Spinal cord (tissue), 9 donors: ENCODE measurements at regions not wholly inside any gene's neighbourhood (a gene's known extent, or its start where the extent isn't known, plus 50 kb on each side); places are given as distances from the start of the nearest gene placed in this dataset.

Source experiments
- DNase-seq, 6 donors: peaks; one replicate each; pipeline versions ENCODE4 v3.0.0 to v3.0.0-alpha.2; 2013 to 2015; ENCODE audit warnings: low spot score in 6 of 6, low read depth in 4 of 6
- H3K27ac ChIP-seq: one replicate; pipeline ENCODE4 v1.5.1; 2013; ENCODE audit warnings: low read depth, low read length, control low read depth
- H3K27me3 ChIP-seq: one replicate; pipeline ENCODE4 v1.6.1; 2013; ENCODE audit warnings: low read length; ENCODE audit not compliant: control insufficient read depth, insufficient read depth
- H3K36me3 ChIP-seq: one replicate; pipeline ENCODE4 v1.6.1; 2013; ENCODE audit warnings: low read length; ENCODE audit not compliant: control insufficient read depth, insufficient read depth
- H3K4me1 ChIP-seq: one replicate; pipeline ENCODE4 v1.6.1; 2013; ENCODE audit warnings: low read length; ENCODE audit not compliant: control insufficient read depth, insufficient read depth
- H3K4me3 ChIP-seq: one replicate; pipeline ENCODE4 v1.5.1; 2013; ENCODE audit warnings: low read depth, low read length, control low read depth
- H3K9me3 ChIP-seq: one replicate; pipeline ENCODE4 v1.6.1; 2013; ENCODE audit warnings: low read length; ENCODE audit not compliant: control insufficient read depth, insufficient read depth
- WGBS: methylation state at CpG from one replicate; pipeline ENCODE4 v1.1.5; 2013; ENCODE audit warnings: missing lambda C conversion rate; ENCODE audit not compliant: insufficient coverage; 5-methylcytosine and 5-hydroxymethylcytosine counted together
- donor health status: healthy.

- no peak for DNase-seq
- no peaks in the 10 kb centered on the region for H3K36me3 ChIP-seq
- no peaks in the 10 kb centered on the region for H3K4me1 ChIP-seq
- no peaks in the 10 kb centered on the region for H3K27me3 ChIP-seq
- H3K9me3 ChIP-seq: no peaks in the 10 kb centered on the region
- H3K4me3 ChIP-seq: no peak overlapping the region
- WGBS: 60% methylated on average over 1 of the region's 4 CpGs
- H3K27ac ChIP-seq: no peak overlapping the region
These were observed 67.5 kb upstream of the MAMDC2 start for GRCh38 chr9:69976152-69976551.

GRCh38 chr9:69980041-69980440 lies 63.6 kb upstream of the MAMDC2 start:
- no peaks in the 10 kb centered on the region for H3K36me3 ChIP-seq
- H3K9me3 ChIP-seq: no peaks in the 10 kb centered on the region
- no peaks in the 10 kb centered on the region for H3K4me1 ChIP-seq
- no peak for DNase-seq
- no CpG with 5 or more reads among the region's 2 CpGs for WGBS
- H3K4me3 ChIP-seq: no peak overlapping the region
- no peak overlapping the region for H3K27ac ChIP-seq
- H3K27me3 ChIP-seq: no peaks in the 10 kb centered on the region

- no CpG with 5 or more reads among the region's 6 CpGs for WGBS
- Histone ChIP-seq H3K9me3 (no peaks in the 10 kb centered on the region), H3K4me1 (no peaks in the 10 kb centered on the region), H3K36me3 (no peaks in the 10 kb centered on the region), H3K27me3 (no peaks in the 10 kb centered on the region), H3K4me3 (no peak overlapping the region), H3K27ac (no peak overlapping the region)
- DNase-seq: no peak
These were observed 63.1 kb upstream of the MAMDC2 start for GRCh38 chr9:69980591-69980990.

DNA sequence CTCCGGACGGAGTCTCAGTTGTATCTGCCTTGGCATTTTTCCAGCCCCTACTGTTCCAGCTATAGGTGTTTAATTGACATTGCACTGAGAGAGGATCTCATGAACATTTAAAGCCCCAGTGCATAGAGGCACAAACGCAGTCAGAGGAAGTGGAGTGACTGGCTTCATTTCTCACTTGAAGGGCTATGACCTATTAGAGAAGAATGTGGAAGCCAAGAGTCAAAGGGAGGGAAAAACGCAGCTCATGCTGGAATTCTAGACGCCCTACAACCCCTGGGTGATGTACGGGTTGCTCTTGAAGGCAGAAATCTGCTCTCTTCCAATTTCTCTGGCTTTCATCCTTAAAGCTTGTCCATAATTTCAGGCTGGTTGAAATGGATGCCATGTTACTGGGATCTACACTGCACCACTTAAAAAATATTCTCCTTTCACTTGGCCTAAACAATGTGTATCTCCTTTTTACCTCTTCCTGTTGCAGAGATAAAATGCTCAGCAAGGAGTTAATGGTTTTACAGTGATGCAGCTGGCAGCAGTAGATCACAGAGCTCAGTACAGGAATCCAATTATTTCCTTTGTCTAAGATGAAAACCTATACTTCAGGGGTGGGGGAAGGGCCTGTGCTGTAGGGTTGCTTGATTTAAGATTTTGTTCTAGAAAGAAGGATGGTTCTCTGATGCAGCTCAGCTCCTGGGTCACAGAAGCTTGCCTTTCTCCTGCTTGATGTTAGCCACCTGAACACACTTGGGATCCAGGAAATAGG lies 61.8 kb upstream of the MAMDC2 start:
- peak in 1 of 6 donors; percentile 74 for DNase-seq
- H3K4me3 ChIP-seq: no peak overlapping the region
- H3K9me3 ChIP-seq: no peaks in the 10 kb centered on the region
- H3K36me3 ChIP-seq: no peaks in the 10 kb centered on the region
- no peak overlapping the region for H3K27ac ChIP-seq
- no peaks in the 10 kb centered on the region for H3K27me3 ChIP-seq
- no peaks in the 10 kb centered on the region for H3K4me1 ChIP-seq
- 57% methylated on average over 1 of the region's 6 CpGs for WGBS

GRCh38 chr9:69984831-69985230 lies 58.8 kb upstream of the MAMDC2 start:
- H3K27me3 ChIP-seq: no peaks in the 10 kb centered on the region
- no peaks in the 10 kb centered on the region for H3K9me3 ChIP-seq
- no peak overlapping the region for H3K4me3 ChIP-seq
- DNase-seq: no peak
- H3K27ac ChIP-seq: no peak overlapping the region
- no peaks in the 10 kb centered on the region for H3K4me1 ChIP-seq
- H3K36me3 ChIP-seq: no peaks in the 10 kb centered on the region
- WGBS: 74% methylated on average over 3 of the region's 3 CpGs

DNA sequence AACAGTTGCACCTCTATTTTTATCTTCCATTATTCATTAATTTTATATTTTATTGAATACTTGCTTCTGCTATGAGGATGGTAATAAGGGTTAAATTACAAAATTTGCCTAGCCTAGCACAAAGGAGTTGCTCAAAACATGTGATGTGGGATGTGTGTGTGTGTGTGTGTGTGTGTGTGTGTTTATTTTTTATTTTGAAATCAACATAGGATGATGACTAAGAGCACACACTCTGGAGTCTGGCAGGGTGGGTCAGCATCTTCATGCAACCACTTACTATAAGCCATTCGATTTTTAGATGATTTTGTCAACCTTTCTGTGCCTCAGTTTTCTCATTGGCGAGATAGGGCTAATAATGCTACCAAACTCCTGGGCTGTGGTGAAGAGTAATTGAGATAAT lies 57.7 kb upstream of the MAMDC2 start:
- Histone ChIP-seq H3K27ac (no peak overlapping the region), H3K27me3 (no peaks in the 10 kb centered on the region), H3K9me3 (no peaks in the 10 kb centered on the region), H3K36me3 (no peaks in the 10 kb centered on the region), H3K4me1 (no peaks in the 10 kb centered on the region), H3K4me3 (no peak overlapping the region)
- no CpG with 5 or more reads among the region's 2 CpGs for whole genome bisulfite sequencing
- no peak for DNase-seq

GRCh38 chr9:69986970-69987369 lies 56.7 kb upstream of the MAMDC2 start:
- H3K27me3 ChIP-seq: no peaks in the 10 kb centered on the region
- 63% methylated on average over 2 of the region's 5 CpGs for WGBS
- no peak overlapping the region for H3K27ac ChIP-seq
- no peak overlapping the region for H3K4me3 ChIP-seq
- no peaks in the 10 kb centered on the region for H3K4me1 ChIP-seq
- H3K36me3 ChIP-seq: no peaks in the 10 kb centered on the region
- DNase-seq: peak in 1 of 6 donors; percentile 74
- H3K9me3 ChIP-seq: no peaks in the 10 kb centered on the region

GRCh38 chr9:69987457-69987856 lies 56.2 kb upstream of the MAMDC2 start:
- no peak for DNase-seq
- no peaks in the 10 kb centered on the region for H3K36me3 ChIP-seq
- no peaks in the 10 kb centered on the region for H3K27me3 ChIP-seq
- no peaks in the 10 kb centered on the region for H3K4me1 ChIP-seq
- H3K4me3 ChIP-seq: no peak overlapping the region
- no peak overlapping the region for H3K27ac ChIP-seq
- H3K9me3 ChIP-seq: no peaks in the 10 kb centered on the region

DNA sequence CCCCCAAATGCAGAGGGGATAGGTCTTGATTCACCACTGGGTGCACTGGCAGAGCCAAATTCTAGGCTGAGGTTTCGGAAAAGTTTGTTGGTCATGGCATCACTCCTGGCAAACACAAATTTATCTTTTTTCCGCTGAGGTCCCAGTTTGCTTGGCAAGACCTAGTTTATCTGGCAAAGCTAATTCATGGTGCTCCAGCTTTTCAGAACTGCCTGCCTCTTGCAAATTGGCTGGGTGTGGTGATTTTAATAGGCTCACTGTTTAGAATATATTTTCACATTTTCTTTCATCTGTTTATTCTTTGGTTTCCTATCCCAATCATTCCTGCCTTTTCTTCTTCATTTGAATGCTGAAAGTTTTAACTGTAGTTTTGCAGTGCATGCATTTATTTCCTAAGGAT lies 50.5 kb upstream of the MAMDC2 start:
- H3K27ac ChIP-seq: no peak overlapping the region
- 71% methylated on average over 1 of the region's 2 CpGs for WGBS
- no peaks in the 10 kb centered on the region for H3K36me3 ChIP-seq
- no peaks in the 10 kb centered on the region for H3K9me3 ChIP-seq
- no peaks in the 10 kb centered on the region for H3K27me3 ChIP-seq
- H3K4me3 ChIP-seq: no peak overlapping the region
- peak in 1 of 6 donors; percentile 69 for DNase-seq
- no peaks in the 10 kb centered on the region for H3K4me1 ChIP-seq
